ENCODE measurements at regions not wholly inside any gene's neighbourhood (a gene's known extent, or its start where the extent isn't known, plus 50 kb on each side); places are given as distances from the start of the nearest gene placed in this dataset.

DNA sequence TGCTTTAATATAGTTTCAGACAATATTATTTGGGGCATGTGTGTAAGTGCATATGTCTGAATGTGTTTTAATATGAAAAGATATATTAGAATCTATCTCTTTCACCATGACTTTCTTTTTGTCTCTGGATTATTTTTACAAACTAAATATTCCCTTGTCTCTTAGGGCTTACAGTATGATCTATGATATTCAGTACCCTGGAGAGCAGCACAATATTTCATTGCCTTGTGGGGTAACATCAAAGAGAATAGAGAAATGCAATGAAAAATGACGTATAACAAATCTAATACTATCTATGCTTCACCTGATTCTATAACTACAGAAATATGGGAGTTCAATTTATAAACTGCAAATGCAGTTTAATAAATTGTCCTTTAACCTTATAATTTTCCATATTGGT, 2084.5 kb downstream of the MRPL39 start:
- no peak for TF ChIP-seq POLR2A (IDR thresholded peaks at IDR 0.05)
- TF ChIP-seq, protein P1, sequence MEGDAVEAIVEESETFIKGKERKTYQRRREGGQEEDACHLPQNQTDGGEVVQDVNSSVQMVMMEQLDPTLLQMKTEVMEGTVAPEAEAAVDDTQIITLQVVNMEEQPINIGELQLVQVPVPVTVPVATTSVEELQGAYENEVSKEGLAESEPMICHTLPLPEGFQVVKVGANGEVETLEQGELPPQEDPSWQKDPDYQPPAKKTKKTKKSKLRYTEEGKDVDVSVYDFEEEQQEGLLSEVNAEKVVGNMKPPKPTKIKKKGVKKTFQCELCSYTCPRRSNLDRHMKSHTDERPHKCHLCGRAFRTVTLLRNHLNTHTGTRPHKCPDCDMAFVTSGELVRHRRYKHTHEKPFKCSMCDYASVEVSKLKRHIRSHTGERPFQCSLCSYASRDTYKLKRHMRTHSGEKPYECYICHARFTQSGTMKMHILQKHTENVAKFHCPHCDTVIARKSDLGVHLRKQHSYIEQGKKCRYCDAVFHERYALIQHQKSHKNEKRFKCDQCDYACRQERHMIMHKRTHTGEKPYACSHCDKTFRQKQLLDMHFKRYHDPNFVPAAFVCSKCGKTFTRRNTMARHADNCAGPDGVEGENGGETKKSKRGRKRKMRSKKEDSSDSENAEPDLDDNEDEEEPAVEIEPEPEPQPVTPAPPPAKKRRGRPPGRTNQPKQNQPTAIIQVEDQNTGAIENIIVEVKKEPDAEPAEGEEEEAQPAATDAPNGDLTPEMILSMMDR (IDR thresholded peaks at IDR 0.05) = no peak
- TF ChIP-seq POLR2AphosphoS5 (IDR thresholded peaks at IDR 0.05) = no peak

DNA sequence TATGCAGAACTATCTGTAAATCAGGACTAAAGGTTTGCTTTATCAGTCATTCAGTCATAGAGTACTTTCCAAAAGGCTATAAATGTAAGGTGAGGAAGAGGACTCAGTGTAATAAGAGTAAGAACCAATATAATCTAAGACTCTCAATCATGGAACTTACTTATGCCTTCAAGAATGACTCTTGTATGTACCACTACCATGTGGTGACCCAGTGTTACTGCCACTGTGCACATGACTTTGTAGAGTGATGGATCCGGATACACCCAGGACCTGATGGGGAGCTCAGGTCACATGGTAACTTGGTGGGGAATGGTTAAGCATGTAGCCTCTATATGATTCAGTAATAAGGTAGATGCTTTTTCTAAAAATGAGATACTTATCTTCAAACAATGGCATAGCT, 2099.8 kb downstream of the MRPL39 start:
- no peak for DNase-seq (ENCODE audit: low spot score in 2 of 2)
- TF ChIP-seq, protein P1 (IDR thresholded peaks at IDR 0.05) = no peak
- TF ChIP-seq POLR2A (IDR thresholded peaks at IDR 0.05) (no peak), POLR2AphosphoS5 (IDR thresholded peaks at IDR 0.05) (no peak)
- Histone ChIP-seq H3K36me3 (no peaks in the 10 kb centered on the region), H3K9me3 (no peaks in the 10 kb centered on the region), H3K4me1 (no peaks in the 10 kb centered on the region), H3K27me3 (no peaks in the 10 kb centered on the region), H3K4me3 (no peak overlapping the region), H3K27ac (no peak overlapping the region)
- intact Hi-C loops (cut with DNase I; ENCODE audit: low total_unique reads) = no loop called here

More for the DNA sequence above, 2084.5 kb downstream of the MRPL39 start:
- Histone ChIP-seq H3K9me3 (no peaks in the 10 kb centered on the region), H3K4me1 (no peaks in the 10 kb centered on the region), H3K27me3 (no peaks in the 10 kb centered on the region), H3K4me3 (no peak overlapping the region), H3K27ac (no peak overlapping the region), H3K36me3 (no peaks in the 10 kb centered on the region)
- no peak for DNase-seq (ENCODE audit: low spot score in 2 of 2)
- intact Hi-C loops (cut with DNase I; ENCODE audit: low total_unique reads) = no loop called here

DNA sequence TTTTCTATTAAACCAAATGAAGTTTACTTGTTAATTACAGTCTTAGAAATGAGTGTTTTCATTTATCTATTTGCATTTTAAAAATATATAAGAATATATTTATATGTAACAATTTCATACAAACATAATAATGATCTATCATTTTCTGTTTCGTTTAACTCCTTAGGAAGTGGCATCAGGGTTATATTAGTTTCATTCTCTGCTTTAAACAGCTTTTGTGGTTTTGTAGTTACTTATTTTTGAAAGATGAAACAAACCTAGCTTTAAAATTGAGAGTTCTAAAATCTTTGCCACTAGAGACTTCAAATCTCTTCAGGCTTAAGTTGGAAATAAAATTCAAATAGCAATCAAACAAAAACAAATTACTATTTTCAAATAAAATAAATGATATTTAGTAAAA, 2110.6 kb downstream of the MRPL39 start:
- Histone ChIP-seq H3K4me1 (no peaks in the 10 kb centered on the region), H3K36me3 (no peaks in the 10 kb centered on the region), H3K27ac (no peak overlapping the region), H3K27me3 (no peaks in the 10 kb centered on the region), H3K4me3 (no peak overlapping the region), H3K9me3 (no peaks in the 10 kb centered on the region)
- intact Hi-C loops (cut with DNase I; ENCODE audit: low total_unique reads) = no loop called here
- TF ChIP-seq POLR2AphosphoS5 (IDR thresholded peaks at IDR 0.05) (no peak), POLR2A (IDR thresholded peaks at IDR 0.05) (no peak)
- TF ChIP-seq, protein P1 (IDR thresholded peaks at IDR 0.05) = no peak
- no peak for DNase-seq (ENCODE audit: low spot score in 2 of 2)

DNA sequence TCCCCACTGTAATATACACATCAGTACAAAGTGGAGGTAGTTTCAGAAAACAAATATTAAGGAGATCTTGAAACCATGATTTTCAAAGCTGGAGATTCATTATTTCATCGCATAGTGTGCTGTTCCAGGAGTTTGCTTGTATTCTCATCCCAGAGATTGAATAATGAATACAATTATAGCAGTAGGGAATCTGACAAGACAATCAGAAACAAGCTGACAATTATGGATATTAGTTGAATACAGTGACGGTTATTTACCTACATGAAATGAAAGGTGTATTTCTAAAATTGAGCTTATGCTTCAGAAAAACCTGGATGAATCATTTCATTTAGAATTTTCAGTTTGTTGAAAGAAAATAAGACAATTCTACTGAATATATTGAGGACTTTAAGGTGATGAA, 2119.0 kb downstream of the MRPL39 start:
- Histone ChIP-seq H3K27ac (no peak overlapping the region), H3K9me3 (no peaks in the 10 kb centered on the region), H3K36me3 (no peaks in the 10 kb centered on the region), H3K4me3 (no peak overlapping the region), H3K4me1 (no peaks in the 10 kb centered on the region), H3K27me3 (no peaks in the 10 kb centered on the region)
- intact Hi-C loops (cut with DNase I; ENCODE audit: low total_unique reads) = no loop called here
- no peak for DNase-seq (ENCODE audit: low spot score in 2 of 2)
- TF ChIP-seq POLR2A (IDR thresholded peaks at IDR 0.05) (no peak), POLR2AphosphoS5 (IDR thresholded peaks at IDR 0.05) (no peak)
- TF ChIP-seq, protein P1 (IDR thresholded peaks at IDR 0.05) = no peak

DNA sequence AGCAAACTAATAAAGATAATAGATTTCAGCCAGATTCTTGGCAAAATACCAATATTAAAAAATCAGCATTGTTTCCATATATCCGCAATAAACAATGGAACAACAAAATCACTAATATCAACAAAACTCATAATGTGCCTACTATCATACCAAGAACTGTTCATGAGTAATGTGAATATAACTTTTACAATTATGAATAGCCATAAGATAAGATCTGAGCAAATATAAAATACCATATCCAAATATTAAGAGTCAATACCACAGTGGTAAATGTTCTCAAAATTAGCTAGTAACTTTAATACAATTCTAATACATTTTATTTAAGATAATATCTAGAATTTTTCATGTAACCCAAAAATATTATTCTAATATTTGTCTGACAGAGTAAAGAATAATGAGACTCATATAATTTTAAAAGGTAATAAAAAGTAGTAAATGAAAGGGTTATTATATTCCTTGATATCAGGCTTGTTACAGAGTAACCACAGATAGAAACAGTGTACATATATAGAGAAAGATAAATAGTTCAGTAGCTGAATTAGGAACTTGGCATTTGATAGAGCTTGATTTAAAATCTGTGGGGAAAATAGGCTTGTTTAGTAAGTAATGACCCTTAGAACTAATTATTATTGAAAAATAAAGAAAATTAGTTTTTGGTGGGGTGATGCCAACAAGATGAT, 2126.6 kb downstream of the MRPL39 start:
- intact Hi-C loops (cut with DNase I; ENCODE audit: low total_unique reads) = no loop called here
- TF ChIP-seq, protein P1 (IDR thresholded peaks at IDR 0.05) = no peak
- no peak for TF ChIP-seq POLR2A (IDR thresholded peaks at IDR 0.05)
- TF ChIP-seq POLR2AphosphoS5 (IDR thresholded peaks at IDR 0.05) = no peak

More for the DNA sequence above, 2126.6 kb downstream of the MRPL39 start:
- DNase-seq (ENCODE audit: low spot score in 2 of 2) = no peak
- no peak overlapping the region for H3K27ac ChIP-seq
- H3K4me1 ChIP-seq = no peaks in the 10 kb centered on the region
- H3K4me3 ChIP-seq = no peak overlapping the region
- H3K9me3 ChIP-seq = no peaks in the 10 kb centered on the region
- no peaks in the 10 kb centered on the region for H3K27me3 ChIP-seq
- no peaks in the 10 kb centered on the region for H3K36me3 ChIP-seq
